Liver (tissue), 7 donors: ENCODE measurements at regions not wholly inside any gene's neighbourhood (a gene's known extent, or its start where the extent isn't known, plus 50 kb on each side); places are given as distances from the start of the nearest gene placed in this dataset.

Experiments
- DNase-seq: peaks from one replicate; pipeline ENCODE4 v3.0.0-alpha.2; 2017; ENCODE audit warnings: low spot score
- H3K27ac ChIP-seq, 2 donors: one replicate each; pipeline ENCODE4 v1.7.0; 2013; ENCODE audit warnings: inconsistent platforms in 2 of 2, low read length in 2 of 2, control low read depth in 1 of 2, low read depth in 1 of 2, mild to moderate bottlenecking in 1 of 2
- H3K27me3 ChIP-seq, 4 donors: one replicate each; pipeline versions ENCODE4 v1.6.1 to v1.7.0; 2013; ENCODE audit warnings: low read length in 3 of 4, inconsistent platforms in 1 of 4, mild to moderate bottlenecking in 1 of 4, moderate library complexity in 1 of 4; ENCODE audit not compliant: control insufficient read depth in 4 of 4, insufficient read depth in 4 of 4
- H3K36me3 ChIP-seq, 4 donors: one replicate each; pipeline versions ENCODE4 v1.6.1 to v1.7.0; 2013; ENCODE audit warnings: low read length in 3 of 4, mild to moderate bottlenecking in 3 of 4, low read depth in 1 of 4, moderate library complexity in 1 of 4; ENCODE audit not compliant: control insufficient read depth in 4 of 4, insufficient read depth in 3 of 4
- H3K4me1 ChIP-seq, 4 donors: one replicate each; pipeline versions ENCODE4 v1.6.1 to v1.7.0; 2013; ENCODE audit warnings: low read length in 3 of 4, mild to moderate bottlenecking in 3 of 4, moderate library complexity in 1 of 4; ENCODE audit not compliant: control insufficient read depth in 4 of 4, insufficient read depth in 4 of 4
- H3K4me3 ChIP-seq, 3 donors: one replicate each; pipeline versions ENCODE4 v1.6.1 to v1.7.0; 2013; ENCODE audit warnings: low read length in 3 of 3, control low read depth in 1 of 3, low read depth in 1 of 3, mild to moderate bottlenecking in 1 of 3
- H3K9ac ChIP-seq, 2 donors: one replicate each; pipeline ENCODE4 v1.7.0; 2013; ENCODE audit warnings: low read length in 2 of 2, mild to moderate bottlenecking in 2 of 2, moderate library complexity in 2 of 2, control low read depth in 1 of 2, low read depth in 1 of 2
- H3K9me3 ChIP-seq, 4 donors: one replicate each; pipeline versions ENCODE4 v1.6.1 to v1.7.0; 2013; ENCODE audit warnings: low read length in 3 of 4; ENCODE audit not compliant: control insufficient read depth in 4 of 4
- EGR1 ChIP-seq, 2 donors: IDR thresholded peaks; 2 replicates each; pipeline ENCODE4 v1.6.1; 2016 to 2018; ENCODE audit warnings: antibody characterized with exemption in 2 of 2, low read depth in 2 of 2
- FOXA1 ChIP-seq: IDR thresholded peaks from 2 replicates; pipeline ENCODE4 v1.6.1; 2016; ENCODE audit warnings: antibody characterized with exemption
- FOXA2 ChIP-seq: IDR thresholded peaks from 2 replicates; pipeline ENCODE4 v1.6.1; 2016; ENCODE audit warnings: antibody characterized with exemption
- HNF4A ChIP-seq, 2 donors: conservative IDR thresholded peaks; 2 replicates each; pipeline ENCODE4 v1.6.1; 2016; ENCODE audit warnings: antibody characterized with exemption in 2 of 2, mild to moderate bottlenecking in 2 of 2
- JUND ChIP-seq, 2 donors: IDR thresholded peaks; 2 replicates each; pipeline ENCODE4 v1.6.1; 2016; ENCODE audit warnings: antibody characterized with exemption in 2 of 2
- TAF1 ChIP-seq: conservative IDR thresholded peaks from 2 replicates; pipeline ENCODE4 v1.6.1; 2016; ENCODE audit warnings: antibody characterized with exemption, mild to moderate bottlenecking
- whole genome bisulfite sequencing: extraction: QIAGEN DNeasy Blood & Tissue Kit; methylation state at CpG from one replicate; pipeline ENCODE4 v1.1.7; 2013; 5-methylcytosine and 5-hydroxymethylcytosine counted together
- TF ChIP-seq, protein P1 (sequence below): IDR thresholded peaks from 2 replicates; pipeline ENCODE4 v1.6.1; 2016; ENCODE audit warnings: antibody characterized with exemption
- TF ChIP-seq, protein P2 (sequence below): IDR thresholded peaks from 2 replicates; pipeline ENCODE4 v1.6.1; 2016; ENCODE audit warnings: antibody characterized with exemption, mild to moderate bottlenecking
- donor health status: healthy.
- donor health status: healthy.
- donor health status: healthy.
- donor health status: healthy.

DNA sequence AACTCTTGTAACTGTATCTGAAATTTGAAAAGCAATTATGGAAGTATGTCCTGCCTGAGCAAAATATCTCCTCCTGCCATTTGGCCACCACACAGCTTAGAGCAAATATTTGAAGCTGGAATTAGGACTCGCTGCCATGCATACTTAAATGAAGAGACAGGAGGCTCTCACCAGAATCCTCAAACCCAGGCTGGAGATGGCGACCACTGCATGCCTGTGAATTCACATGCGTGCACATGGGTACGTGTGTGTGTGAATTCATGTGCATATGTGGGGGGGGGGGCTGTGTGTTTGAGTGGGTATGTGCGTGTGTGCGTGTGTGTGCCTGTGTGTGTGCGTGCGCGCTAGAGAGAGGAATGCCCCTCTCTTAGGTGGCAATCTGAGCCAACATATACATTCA lies 84.1 kb upstream of the IRX1 start:
- 82% methylated on average over 9 of the region's 9 CpGs for WGBS
- Histone ChIP-seq H3K36me3 (no peaks in the 10 kb centered on the region), H3K4me3 (no peak overlapping the region), H3K27ac (no peak overlapping the region), H3K27me3 (no peaks in the 10 kb centered on the region), H3K4me1 (no peaks in the 10 kb centered on the region), H3K9me3 (peaks cover 0 to 7% (median 3%) of the 10 kb centered on the region in 4 donors), H3K9ac (no peak overlapping the region)
- TF ChIP-seq, protein P1, sequence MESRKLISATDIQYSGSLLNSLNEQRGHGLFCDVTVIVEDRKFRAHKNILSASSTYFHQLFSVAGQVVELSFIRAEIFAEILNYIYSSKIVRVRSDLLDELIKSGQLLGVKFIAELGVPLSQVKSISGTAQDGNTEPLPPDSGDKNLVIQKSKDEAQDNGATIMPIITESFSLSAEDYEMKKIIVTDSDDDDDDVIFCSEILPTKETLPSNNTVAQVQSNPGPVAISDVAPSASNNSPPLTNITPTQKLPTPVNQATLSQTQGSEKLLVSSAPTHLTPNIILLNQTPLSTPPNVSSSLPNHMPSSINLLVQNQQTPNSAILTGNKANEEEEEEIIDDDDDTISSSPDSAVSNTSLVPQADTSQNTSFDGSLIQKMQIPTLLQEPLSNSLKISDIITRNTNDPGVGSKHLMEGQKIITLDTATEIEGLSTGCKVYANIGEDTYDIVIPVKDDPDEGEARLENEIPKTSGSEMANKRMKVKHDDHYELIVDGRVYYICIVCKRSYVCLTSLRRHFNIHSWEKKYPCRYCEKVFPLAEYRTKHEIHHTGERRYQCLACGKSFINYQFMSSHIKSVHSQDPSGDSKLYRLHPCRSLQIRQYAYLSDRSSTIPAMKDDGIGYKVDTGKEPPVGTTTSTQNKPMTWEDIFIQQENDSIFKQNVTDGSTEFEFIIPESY, result no peak
- TF ChIP-seq, protein P2, sequence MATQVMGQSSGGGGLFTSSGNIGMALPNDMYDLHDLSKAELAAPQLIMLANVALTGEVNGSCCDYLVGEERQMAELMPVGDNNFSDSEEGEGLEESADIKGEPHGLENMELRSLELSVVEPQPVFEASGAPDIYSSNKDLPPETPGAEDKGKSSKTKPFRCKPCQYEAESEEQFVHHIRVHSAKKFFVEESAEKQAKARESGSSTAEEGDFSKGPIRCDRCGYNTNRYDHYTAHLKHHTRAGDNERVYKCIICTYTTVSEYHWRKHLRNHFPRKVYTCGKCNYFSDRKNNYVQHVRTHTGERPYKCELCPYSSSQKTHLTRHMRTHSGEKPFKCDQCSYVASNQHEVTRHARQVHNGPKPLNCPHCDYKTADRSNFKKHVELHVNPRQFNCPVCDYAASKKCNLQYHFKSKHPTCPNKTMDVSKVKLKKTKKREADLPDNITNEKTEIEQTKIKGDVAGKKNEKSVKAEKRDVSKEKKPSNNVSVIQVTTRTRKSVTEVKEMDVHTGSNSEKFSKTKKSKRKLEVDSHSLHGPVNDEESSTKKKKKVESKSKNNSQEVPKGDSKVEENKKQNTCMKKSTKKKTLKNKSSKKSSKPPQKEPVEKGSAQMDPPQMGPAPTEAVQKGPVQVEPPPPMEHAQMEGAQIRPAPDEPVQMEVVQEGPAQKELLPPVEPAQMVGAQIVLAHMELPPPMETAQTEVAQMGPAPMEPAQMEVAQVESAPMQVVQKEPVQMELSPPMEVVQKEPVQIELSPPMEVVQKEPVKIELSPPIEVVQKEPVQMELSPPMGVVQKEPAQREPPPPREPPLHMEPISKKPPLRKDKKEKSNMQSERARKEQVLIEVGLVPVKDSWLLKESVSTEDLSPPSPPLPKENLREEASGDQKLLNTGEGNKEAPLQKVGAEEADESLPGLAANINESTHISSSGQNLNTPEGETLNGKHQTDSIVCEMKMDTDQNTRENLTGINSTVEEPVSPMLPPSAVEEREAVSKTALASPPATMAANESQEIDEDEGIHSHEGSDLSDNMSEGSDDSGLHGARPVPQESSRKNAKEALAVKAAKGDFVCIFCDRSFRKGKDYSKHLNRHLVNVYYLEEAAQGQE, result no peak
- no peak for TF ChIP-seq FOXA2
- no peak for TF ChIP-seq HNF4A (conservative IDR thresholded peaks at IDR 0.05)
- no peak for TF ChIP-seq JUND (IDR thresholded peaks at IDR 0.05)
- no peak for TF ChIP-seq EGR1 (IDR thresholded peaks at IDR 0.05; ENCODE audit: low read depth in 2 of 2)
- DNase-seq, result no peak

DNA sequence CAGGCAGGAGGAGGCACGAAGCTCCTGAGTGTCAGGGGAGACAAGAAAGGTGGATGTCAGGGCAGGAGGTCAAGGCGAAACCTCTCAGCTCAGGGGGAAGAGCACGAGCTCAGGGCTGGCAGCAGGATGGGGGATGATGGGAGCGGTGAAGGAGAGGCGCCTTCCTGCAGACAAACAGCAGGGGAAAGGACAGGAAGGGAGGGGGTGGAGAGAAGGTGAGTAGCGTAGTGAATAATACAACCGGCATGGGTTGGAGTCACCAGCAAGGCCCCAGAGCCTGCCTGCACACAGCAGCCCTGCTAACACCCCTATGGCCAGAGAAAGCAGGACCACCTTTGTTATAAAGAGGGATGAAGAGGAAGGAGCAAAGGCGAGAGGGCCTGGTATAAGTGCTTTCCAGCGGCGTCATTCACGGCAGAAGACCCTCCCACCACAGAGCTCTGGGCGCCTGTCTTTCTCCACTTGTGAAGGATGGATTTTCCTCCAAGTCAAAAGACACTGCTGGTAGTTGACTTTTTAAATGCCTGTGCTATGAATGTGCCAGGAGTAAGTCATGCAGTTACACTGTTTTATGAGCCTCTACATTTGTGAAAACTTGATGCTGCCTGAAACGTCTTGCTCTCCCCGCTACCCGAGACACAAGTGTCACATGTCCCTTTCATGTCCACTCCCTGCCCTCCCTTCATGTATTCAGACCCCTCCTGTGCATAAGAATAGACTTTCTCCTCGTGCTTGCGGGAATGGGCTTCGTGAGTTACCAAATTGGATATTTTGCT lies 84.8 kb upstream of the IRX1 start:
- Histone ChIP-seq H3K27me3 (no peaks in the 10 kb centered on the region), H3K27ac (no peak overlapping the region), H3K36me3 (no peaks in the 10 kb centered on the region), H3K9ac (no peak overlapping the region), H3K4me3 (no peak overlapping the region), H3K9me3 (peaks cover 0 to 7% (median 3%) of the 10 kb centered on the region in 4 donors), H3K4me1 (no peaks in the 10 kb centered on the region)
- 81% methylated on average over 18 of the region's 18 CpGs for WGBS
- TF ChIP-seq TAF1, result no peak
- no peak for TF ChIP-seq FOXA1
- TF ChIP-seq, protein P2, result no peak
- DNase-seq, result no peak
